ENCODE measurements at regions not wholly inside any gene's neighbourhood (a gene's known extent, or its start where the extent isn't known, plus 50 kb on each side); places are given as distances from the start of the nearest gene placed in this dataset.

DNA sequence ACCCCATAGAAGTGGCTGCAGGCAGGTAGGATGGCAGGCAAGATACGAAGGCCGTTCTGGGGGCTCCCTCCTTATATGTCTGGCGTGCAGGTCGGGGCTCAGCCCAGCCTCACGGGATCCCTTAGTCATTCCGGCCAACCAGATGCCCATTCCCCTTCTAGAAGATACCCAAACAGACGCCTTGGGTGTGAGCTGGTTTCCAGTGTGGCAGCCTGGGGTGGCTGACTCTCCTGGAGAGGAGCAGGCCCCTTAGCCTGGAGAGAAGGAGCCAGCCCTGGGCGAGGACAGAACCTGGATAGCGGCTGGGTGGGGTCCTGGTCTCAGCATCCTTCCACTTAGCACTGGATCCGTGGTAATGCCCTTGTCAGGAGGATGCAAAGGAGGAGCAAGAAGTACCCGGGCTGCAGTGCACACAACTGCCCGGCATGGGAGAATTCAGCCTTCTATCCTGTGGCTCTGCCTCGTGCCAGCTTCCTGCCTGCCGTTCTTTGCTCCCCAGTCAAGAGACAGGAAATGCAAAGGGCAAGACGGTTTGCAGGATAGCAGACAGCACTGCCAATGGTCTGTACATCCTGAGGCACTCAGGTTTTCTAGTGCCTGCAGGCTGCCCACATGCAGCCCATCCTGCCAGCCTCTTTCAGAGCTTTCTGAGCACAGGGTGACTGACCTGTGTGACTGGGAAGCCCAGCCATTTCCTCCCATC, 56.7 kb upstream of the WASF3 start:
- peaks cover 10 to 30% of the 10 kb centered on the region in 2 experiments; a peak in 3 of 4 replicates for H3K4me1 ChIP-seq (ENCODE audit: control insufficient read depth in 1 of 2, insufficient read depth in 2 of 2, low read depth in 1 of 2, low read length in 1 of 2)
- TF ChIP-seq NRF1 (IDR thresholded peaks at IDR 0.05; ENCODE audit: low read depth, low read length) = no peak
- no peak overlapping the region for H3K9ac ChIP-seq
- H3K36me3 ChIP-seq (replicated peaks in 1 of 2; ENCODE audit: control insufficient read depth in 1 of 2, insufficient read depth in 2 of 2, low read length in 1 of 2) = no peaks in the 10 kb centered on the region
- no peaks in the 10 kb centered on the region for H3K9me3 ChIP-seq
- DNase-seq = no peak
- H3K4me2 ChIP-seq = no peak overlapping the region
- no peaks in the 10 kb centered on the region for H3K79me2 ChIP-seq (ENCODE audit: insufficient read depth)
- H3K4me3 ChIP-seq (ENCODE audit: low read depth in 2 of 2, low read length in 1 of 2) = no peak overlapping the region
- H3F3A ChIP-seq (replicated peaks; ENCODE audit: insufficient read depth) = peaks cover 31% of the 10 kb centered on the region
- H4K20me1 ChIP-seq (ENCODE audit: insufficient read depth) = no peaks in the 10 kb centered on the region
- H3K27me3 ChIP-seq (ENCODE audit: insufficient read depth) = no peaks in the 10 kb centered on the region
- H3K9me2 ChIP-seq = no peaks in the 10 kb centered on the region
- no peak overlapping the region for H3K27ac ChIP-seq (ENCODE audit: low read depth in 2 of 2, low read length in 1 of 2)
- no peak overlapping the region for H2AFZ ChIP-seq (ENCODE audit: low read depth)
- POLR2A ChIA-PET = no interaction called here
- 79% methylated on average over 12 of the region's 15 CpGs for WGBS (ENCODE audit: low lambda C conversion rate)
- CTCF ChIA-PET = interaction anchor here (0.6 to 2.8 kb wide), 6 partner anchors 17 to 430 kb away, joined by 3 to 19 read pairs (median 4); no protein-coding TSS in a partner anchor

DNA sequence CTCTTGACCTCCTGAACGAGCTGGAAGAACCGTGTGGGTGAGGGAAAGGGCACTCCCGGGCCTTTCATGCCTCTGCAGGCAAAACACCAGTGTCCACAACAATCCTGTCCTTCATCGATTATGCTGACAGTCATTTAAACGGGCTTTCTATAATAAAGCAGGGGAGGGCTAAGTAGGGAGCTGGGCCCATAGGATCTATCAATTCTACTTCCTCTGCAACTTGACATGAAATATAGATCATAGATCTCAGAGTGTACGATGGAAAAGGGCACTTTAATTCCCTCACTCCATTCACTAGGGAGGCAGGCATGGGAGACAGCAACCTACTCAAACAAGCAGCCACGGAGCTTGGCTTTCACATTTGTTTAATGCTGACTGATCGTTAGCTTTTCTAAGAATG, 55.8 kb upstream of the WASF3 start:
- Histone ChIP-seq H3K4me2 (no peak overlapping the region), H3K27ac (ENCODE audit: low read depth in 2 of 2, low read length in 1 of 2) (no peak overlapping the region), H3K79me2 (ENCODE audit: insufficient read depth) (no peaks in the 10 kb centered on the region), H2AFZ (ENCODE audit: low read depth) (no peak overlapping the region), H3K9me3 (no peaks in the 10 kb centered on the region), H3K27me3 (ENCODE audit: insufficient read depth) (no peaks in the 10 kb centered on the region), H3F3A (replicated peaks; ENCODE audit: insufficient read depth) (peaks cover 31% of the 10 kb centered on the region), H3K9me2 (no peaks in the 10 kb centered on the region), H3K4me3 (ENCODE audit: low read depth in 2 of 2, low read length in 1 of 2) (no peak overlapping the region), H3K9ac (no peak overlapping the region), H3K36me3 (replicated peaks in 1 of 2; ENCODE audit: control insufficient read depth in 1 of 2, insufficient read depth in 2 of 2, low read length in 1 of 2) (no peaks in the 10 kb centered on the region), H3K4me1 (ENCODE audit: control insufficient read depth in 1 of 2, insufficient read depth in 2 of 2, low read depth in 1 of 2, low read length in 1 of 2) (peaks cover 10 to 30% of the 10 kb centered on the region in 2 experiments; a peak in 3 of 4 replicates), H4K20me1 (ENCODE audit: insufficient read depth) (no peaks in the 10 kb centered on the region)
- ChIA-PET CTCF (interaction anchor here (0.8 to 2.8 kb wide), 5 partner anchors 100 to 429 kb away, joined by 3 to 19 read pairs (median 5); no protein-coding TSS in a partner anchor), POLR2A (no interaction called here)
- TF ChIP-seq NFIC (IDR thresholded peaks at IDR 0.05; ENCODE audit: borderline replicate concordance) = no peak
- TF ChIP-seq, protein P1, sequence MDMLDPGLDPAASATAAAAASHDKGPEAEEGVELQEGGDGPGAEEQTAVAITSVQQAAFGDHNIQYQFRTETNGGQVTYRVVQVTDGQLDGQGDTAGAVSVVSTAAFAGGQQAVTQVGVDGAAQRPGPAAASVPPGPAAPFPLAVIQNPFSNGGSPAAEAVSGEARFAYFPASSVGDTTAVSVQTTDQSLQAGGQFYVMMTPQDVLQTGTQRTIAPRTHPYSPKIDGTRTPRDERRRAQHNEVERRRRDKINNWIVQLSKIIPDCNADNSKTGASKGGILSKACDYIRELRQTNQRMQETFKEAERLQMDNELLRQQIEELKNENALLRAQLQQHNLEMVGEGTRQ (IDR thresholded peaks at IDR 0.05; ENCODE audit: borderline replicate concordance, low read depth, low read length) = no peak
- TF ChIP-seq FOSL2 (IDR thresholded peaks at IDR 0.05; ENCODE audit: borderline replicate concordance, low read depth) = no peak
- TF ChIP-seq FOXJ3 (CRISPR knock-in tag; IDR thresholded peaks at IDR 0.05) = no peak
- TF ChIP-seq JUND (IDR thresholded peaks at IDR 0.05) = no peak
- no peak for TF ChIP-seq GATA2 (CRISPR knock-in tag; IDR thresholded peaks at IDR 0.05)
- TF ChIP-seq, protein P2, sequence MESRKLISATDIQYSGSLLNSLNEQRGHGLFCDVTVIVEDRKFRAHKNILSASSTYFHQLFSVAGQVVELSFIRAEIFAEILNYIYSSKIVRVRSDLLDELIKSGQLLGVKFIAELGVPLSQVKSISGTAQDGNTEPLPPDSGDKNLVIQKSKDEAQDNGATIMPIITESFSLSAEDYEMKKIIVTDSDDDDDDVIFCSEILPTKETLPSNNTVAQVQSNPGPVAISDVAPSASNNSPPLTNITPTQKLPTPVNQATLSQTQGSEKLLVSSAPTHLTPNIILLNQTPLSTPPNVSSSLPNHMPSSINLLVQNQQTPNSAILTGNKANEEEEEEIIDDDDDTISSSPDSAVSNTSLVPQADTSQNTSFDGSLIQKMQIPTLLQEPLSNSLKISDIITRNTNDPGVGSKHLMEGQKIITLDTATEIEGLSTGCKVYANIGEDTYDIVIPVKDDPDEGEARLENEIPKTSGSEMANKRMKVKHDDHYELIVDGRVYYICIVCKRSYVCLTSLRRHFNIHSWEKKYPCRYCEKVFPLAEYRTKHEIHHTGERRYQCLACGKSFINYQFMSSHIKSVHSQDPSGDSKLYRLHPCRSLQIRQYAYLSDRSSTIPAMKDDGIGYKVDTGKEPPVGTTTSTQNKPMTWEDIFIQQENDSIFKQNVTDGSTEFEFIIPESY (IDR thresholded peaks at IDR 0.05; ENCODE audit: borderline replicate concordance, low read depth) = no peak
- no peak for TF ChIP-seq RFX5 (IDR thresholded peaks at IDR 0.05; ENCODE audit: low read length)
- no peak for TF ChIP-seq NRF1 (IDR thresholded peaks at IDR 0.05; ENCODE audit: low read depth, low read length)
- TF ChIP-seq TAF1 (IDR thresholded peaks at IDR 0.05; ENCODE audit: borderline replicate concordance, low read depth, low read length) = no peak
- no peak for TF ChIP-seq GABPA (IDR thresholded peaks at IDR 0.05; ENCODE audit: low read depth)
- no peak for TF ChIP-seq EZH2phosphoT487 (IDR thresholded peaks at IDR 0.05; ENCODE audit: borderline replicate concordance, low read depth)
- no peak for TF ChIP-seq SIN3A (IDR thresholded peaks at IDR 0.05; ENCODE audit: borderline replicate concordance, low read depth, low read length)
- no peak for TF ChIP-seq EP300 (IDR thresholded peaks at IDR 0.05; ENCODE audit: borderline replicate concordance in 1 of 2, low read depth in 1 of 2, low read length in 1 of 2)
- TF ChIP-seq MXI1 (IDR thresholded peaks at IDR 0.05; ENCODE audit: low read depth, low read length) = no peak
- TF ChIP-seq, protein P3, sequence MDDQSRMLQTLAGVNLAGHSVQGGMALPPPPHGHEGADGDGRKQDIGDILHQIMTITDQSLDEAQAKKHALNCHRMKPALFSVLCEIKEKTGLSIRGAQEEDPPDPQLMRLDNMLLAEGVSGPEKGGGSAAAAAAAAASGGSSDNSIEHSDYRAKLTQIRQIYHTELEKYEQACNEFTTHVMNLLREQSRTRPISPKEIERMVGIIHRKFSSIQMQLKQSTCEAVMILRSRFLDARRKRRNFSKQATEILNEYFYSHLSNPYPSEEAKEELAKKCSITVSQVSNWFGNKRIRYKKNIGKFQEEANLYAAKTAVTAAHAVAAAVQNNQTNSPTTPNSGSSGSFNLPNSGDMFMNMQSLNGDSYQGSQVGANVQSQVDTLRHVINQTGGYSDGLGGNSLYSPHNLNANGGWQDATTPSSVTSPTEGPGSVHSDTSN (IDR thresholded peaks at IDR 0.05) = no peak
- no peak for TF ChIP-seq RCOR1 (IDR thresholded peaks at IDR 0.05; ENCODE audit: low read length)
- no peak for TF ChIP-seq RXRA (IDR thresholded peaks at IDR 0.05; ENCODE audit: borderline replicate concordance, low read depth)
- 85% methylated on average over 8 of the region's 8 CpGs for WGBS (ENCODE audit: low lambda C conversion rate)
- no peak for DNase-seq

Measured in SK-N-SH (cell line).